ENCODE measurements at regions not wholly inside any gene's neighbourhood (a gene's known extent, or its start where the extent isn't known, plus 50 kb on each side); places are given as distances from the start of the nearest gene placed in this dataset.

DNA sequence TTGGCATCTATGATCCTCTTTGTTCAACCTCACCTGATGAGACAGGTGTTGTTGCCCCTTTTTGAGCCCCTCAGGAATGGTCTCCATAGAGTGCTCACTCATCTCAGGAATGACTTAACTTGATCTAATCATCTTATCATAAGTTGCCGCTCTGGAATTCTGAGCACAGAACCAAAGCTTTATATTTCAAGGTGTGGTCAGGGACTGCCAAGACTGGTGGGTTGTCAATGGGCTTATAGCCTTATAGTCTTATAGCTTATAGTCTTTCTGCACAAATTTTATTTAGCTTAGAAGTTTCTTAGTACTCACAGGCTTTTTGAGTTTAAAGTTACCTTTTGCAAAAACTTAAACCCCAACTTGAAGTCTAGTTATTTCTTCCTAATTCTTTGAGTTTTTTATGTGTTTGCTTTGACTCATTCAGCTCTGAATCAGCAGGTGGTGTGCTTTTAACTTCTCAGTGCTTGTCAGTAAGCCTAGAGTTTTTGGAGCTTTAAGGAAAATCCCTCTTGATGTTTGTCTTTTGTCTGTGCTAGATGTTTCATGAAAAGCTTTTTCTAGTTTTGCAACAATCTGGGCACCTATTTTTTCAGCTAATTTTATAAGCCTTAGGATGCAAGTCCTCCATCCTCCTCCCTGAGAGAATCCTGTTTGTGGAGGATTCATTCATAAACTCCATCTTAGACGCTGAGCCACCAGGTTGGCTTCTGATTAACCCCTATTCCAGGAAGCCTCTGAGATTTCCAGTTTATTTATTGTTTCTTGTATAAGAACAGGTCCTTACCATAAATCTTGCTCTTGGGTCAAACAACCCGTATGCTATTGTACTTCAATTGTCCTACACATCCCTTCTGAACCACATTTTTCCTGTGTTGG is 72.3 kb upstream of the SSTR4 start:
- in situ Hi-C loops (cut with HindIII; ENCODE audit: extremely low pct_ligation_motif_present, low pct_unique_long_range_greater_than_20kb): no loop called here
- 2% methylated on average over 3 of the region's 3 CpGs for WGBS (ENCODE audit: low lambda C conversion rate)
- no peaks in the 10 kb centered on the region for H3K79me2 ChIP-seq (ENCODE audit: insufficient read depth, low read length)
- ChIA-PET POLR2A (no interaction called here), CTCF (ENCODE audit: low intra/inter-chr PET ratio, low total read pairs) (no interaction called here)
- no peaks in the 10 kb centered on the region for H3K36me3 ChIP-seq (replicated peaks in 1 of 2; ENCODE audit: control insufficient read depth in 1 of 2, insufficient read depth in 2 of 2, low read length in 2 of 2)
- BruUV-seq (replicated peaks): no TSS peak
- H3K9me3 ChIP-seq (ENCODE audit: low read length): no peaks in the 10 kb centered on the region
- H3K4me3 ChIP-seq (replicated peaks in 1 of 3; ENCODE audit: insufficient read depth in 1 of 3, low read depth in 2 of 3, low read length in 3 of 3): no peak overlapping the region
- H3K4me1 ChIP-seq (ENCODE audit: insufficient read depth, low read length): no peaks in the 10 kb centered on the region
- ATAC-seq (no peak), DNase-seq (ENCODE audit: low spot score) (no peak), FAIRE-seq (no peak)
- TF ChIP-seq, protein P1, sequence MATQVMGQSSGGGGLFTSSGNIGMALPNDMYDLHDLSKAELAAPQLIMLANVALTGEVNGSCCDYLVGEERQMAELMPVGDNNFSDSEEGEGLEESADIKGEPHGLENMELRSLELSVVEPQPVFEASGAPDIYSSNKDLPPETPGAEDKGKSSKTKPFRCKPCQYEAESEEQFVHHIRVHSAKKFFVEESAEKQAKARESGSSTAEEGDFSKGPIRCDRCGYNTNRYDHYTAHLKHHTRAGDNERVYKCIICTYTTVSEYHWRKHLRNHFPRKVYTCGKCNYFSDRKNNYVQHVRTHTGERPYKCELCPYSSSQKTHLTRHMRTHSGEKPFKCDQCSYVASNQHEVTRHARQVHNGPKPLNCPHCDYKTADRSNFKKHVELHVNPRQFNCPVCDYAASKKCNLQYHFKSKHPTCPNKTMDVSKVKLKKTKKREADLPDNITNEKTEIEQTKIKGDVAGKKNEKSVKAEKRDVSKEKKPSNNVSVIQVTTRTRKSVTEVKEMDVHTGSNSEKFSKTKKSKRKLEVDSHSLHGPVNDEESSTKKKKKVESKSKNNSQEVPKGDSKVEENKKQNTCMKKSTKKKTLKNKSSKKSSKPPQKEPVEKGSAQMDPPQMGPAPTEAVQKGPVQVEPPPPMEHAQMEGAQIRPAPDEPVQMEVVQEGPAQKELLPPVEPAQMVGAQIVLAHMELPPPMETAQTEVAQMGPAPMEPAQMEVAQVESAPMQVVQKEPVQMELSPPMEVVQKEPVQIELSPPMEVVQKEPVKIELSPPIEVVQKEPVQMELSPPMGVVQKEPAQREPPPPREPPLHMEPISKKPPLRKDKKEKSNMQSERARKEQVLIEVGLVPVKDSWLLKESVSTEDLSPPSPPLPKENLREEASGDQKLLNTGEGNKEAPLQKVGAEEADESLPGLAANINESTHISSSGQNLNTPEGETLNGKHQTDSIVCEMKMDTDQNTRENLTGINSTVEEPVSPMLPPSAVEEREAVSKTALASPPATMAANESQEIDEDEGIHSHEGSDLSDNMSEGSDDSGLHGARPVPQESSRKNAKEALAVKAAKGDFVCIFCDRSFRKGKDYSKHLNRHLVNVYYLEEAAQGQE (IDR thresholded peaks at IDR 0.05; ENCODE audit: borderline replicate concordance in 1 of 2, low read depth in 1 of 2, low read length in 2 of 2): no peak
- no peak for TF ChIP-seq ZNF709 (CRISPR knock-in tag; IDR thresholded peaks at IDR 0.05)
- no peak for TF ChIP-seq U2AF2 (IDR thresholded peaks at IDR 0.05; ENCODE audit: low read depth, low read length)
- TF ChIP-seq, protein P2, sequence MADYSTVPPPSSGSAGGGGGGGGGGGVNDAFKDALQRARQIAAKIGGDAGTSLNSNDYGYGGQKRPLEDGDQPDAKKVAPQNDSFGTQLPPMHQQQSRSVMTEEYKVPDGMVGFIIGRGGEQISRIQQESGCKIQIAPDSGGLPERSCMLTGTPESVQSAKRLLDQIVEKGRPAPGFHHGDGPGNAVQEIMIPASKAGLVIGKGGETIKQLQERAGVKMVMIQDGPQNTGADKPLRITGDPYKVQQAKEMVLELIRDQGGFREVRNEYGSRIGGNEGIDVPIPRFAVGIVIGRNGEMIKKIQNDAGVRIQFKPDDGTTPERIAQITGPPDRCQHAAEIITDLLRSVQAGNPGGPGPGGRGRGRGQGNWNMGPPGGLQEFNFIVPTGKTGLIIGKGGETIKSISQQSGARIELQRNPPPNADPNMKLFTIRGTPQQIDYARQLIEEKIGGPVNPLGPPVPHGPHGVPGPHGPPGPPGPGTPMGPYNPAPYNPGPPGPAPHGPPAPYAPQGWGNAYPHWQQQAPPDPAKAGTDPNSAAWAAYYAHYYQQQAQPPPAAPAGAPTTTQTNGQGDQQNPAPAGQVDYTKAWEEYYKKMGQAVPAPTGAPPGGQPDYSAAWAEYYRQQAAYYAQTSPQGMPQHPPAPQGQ (CRISPR knock-in tag; IDR thresholded peaks at IDR 0.05; ENCODE audit: borderline replicate concordance): no peak
- TF ChIP-seq ZNF333 (CRISPR knock-in tag; IDR thresholded peaks at IDR 0.05; ENCODE audit: borderline replicate concordance): no peak
- no peak for TF ChIP-seq PITX1 (CRISPR knock-in tag; IDR thresholded peaks at IDR 0.05)
- TF ChIP-seq, protein P3, sequence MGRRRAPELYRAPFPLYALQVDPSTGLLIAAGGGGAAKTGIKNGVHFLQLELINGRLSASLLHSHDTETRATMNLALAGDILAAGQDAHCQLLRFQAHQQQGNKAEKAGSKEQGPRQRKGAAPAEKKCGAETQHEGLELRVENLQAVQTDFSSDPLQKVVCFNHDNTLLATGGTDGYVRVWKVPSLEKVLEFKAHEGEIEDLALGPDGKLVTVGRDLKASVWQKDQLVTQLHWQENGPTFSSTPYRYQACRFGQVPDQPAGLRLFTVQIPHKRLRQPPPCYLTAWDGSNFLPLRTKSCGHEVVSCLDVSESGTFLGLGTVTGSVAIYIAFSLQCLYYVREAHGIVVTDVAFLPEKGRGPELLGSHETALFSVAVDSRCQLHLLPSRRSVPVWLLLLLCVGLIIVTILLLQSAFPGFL (CRISPR knock-in tag; IDR thresholded peaks at IDR 0.05): no peak
- no peak for TF ChIP-seq EEA1 (CRISPR knock-in tag; IDR thresholded peaks at IDR 0.05; ENCODE audit: borderline replicate concordance)
- TF ChIP-seq ZNF441 (CRISPR knock-in tag; IDR thresholded peaks at IDR 0.05; ENCODE audit: borderline replicate concordance): no peak
- no peak for TF ChIP-seq EZH2 (conservative IDR thresholded peaks at IDR 0.05; ENCODE audit: low read depth, low read length)
- TF ChIP-seq FOXA1 (IDR thresholded peaks at IDR 0.05): no peak
- no peak for TF ChIP-seq FOXA1 (CRISPR knock-in tag; IDR thresholded peaks at IDR 0.05)
- no peaks in the 10 kb centered on the region for H4K20me1 ChIP-seq (ENCODE audit: insufficient read depth, low read length)
- H3K4me2 ChIP-seq (ENCODE audit: low read depth, low read length): no peak overlapping the region
- intact Hi-C loops (cut with micrococcal nuclease; ENCODE audit: unreplicated experiment): no loop called here
- H3K27me3 ChIP-seq (ENCODE audit: control insufficient read depth in 1 of 2, insufficient read depth in 2 of 2, low read length in 2 of 2): peaks cover 0 to 22% of the 10 kb centered on the region in 2 experiments; a peak in 2 of 5 replicates
- no peak overlapping the region for H3K9ac ChIP-seq (ENCODE audit: insufficient read depth, low read depth, low read length)
- H3K27ac ChIP-seq (ENCODE audit: extremely low read length, insufficient read depth, low read length): no peak overlapping the region
- no peak overlapping the region for H2AFZ ChIP-seq (ENCODE audit: low read length)

All from HepG2 (cell line).